Caco-2 (cell line): ENCODE measurements at regions not wholly inside any gene's neighbourhood (a gene's known extent, or its start where the extent isn't known, plus 50 kb on each side); places are given as distances from the start of the nearest gene placed in this dataset.

Source experiments
- BruUV-seq: library from RNA; stranded (reverse); fragments of 400-500 nt; replicated peaks from 2 replicates; lab custom pipeline; 2021; lab: Mats Ljungman, UMichigan
- CTCF ChIA-PET: fragments of 300-600 bp; sonication (Branson Sonifier 250); formaldehyde crosslinking; loops from one replicate; lab custom pipeline; 2022; ENCODE audit warnings: antibody characterized with exemption; lab: Charles Lee
- POLR2A ChIA-PET: fragments of 300-600 bp; sonication (Branson Sonifier 250); formaldehyde crosslinking; loops from one replicate; lab custom pipeline; 2022; ENCODE audit warnings: antibody characterized with exemption; lab: Charles Lee
- DNase-seq, 2 experiments: peaks; one replicate each; pipeline versions ENCODE4 v3.0.0 to v3.0.0-alpha.2; 2020 to 2022
- H3K27me3 ChIP-seq: replicated peaks from 2 replicates; pipeline ENCODE4 v1.6.0; 2011; ENCODE audit warnings: low read length; ENCODE audit not compliant: control insufficient read depth, insufficient read depth
- H3K36me3 ChIP-seq: 2 replicates; pipeline ENCODE4 v1.5.1; 2011; ENCODE audit warnings: low read length; ENCODE audit not compliant: control insufficient read depth, insufficient read depth
- H3K4me1 ChIP-seq: fragments of 250-450 bp; sonication (Bioruptor Pico); 2 replicates; pipeline ENCODE4 v1.5.1; 2020; ENCODE audit warnings: mild to moderate bottlenecking
- H3K4me3 ChIP-seq: 2 replicates; pipeline ENCODE4 v1.5.1; 2011; ENCODE audit warnings: low read depth, mild to moderate bottlenecking, control low read depth, low read length
- H3K9me3 ChIP-seq: fragments of 250-450 bp; sonication (Bioruptor Pico); 2 replicates; pipeline ENCODE4 v1.5.1; 2020; ENCODE audit warnings: mild to moderate bottlenecking, moderate library complexity
- H3K27ac Mint-ChIP-seq: one replicate; pipeline ENCODE4 v1.8.0; 2022; ENCODE audit warnings: mixed read lengths; ENCODE audit not compliant: unreplicated experiment
- H3K27me3 Mint-ChIP-seq: one replicate; pipeline ENCODE4 v1.8.0; 2022; ENCODE audit warnings: mixed read lengths; ENCODE audit not compliant: insufficient read depth, unreplicated experiment
- H3K36me3 Mint-ChIP-seq: one replicate; pipeline ENCODE4 v1.8.0; 2022; ENCODE audit warnings: mild to moderate bottlenecking, mixed read lengths; ENCODE audit not compliant: insufficient read depth, unreplicated experiment
- H3K4me1 Mint-ChIP-seq: one replicate; pipeline ENCODE4 v1.8.0; 2022; ENCODE audit warnings: low read depth, mixed read lengths; ENCODE audit not compliant: unreplicated experiment
- H3K4me3 Mint-ChIP-seq: one replicate; pipeline ENCODE4 v1.8.0; 2022; ENCODE audit warnings: mild to moderate bottlenecking, moderate library complexity, mixed read lengths; ENCODE audit not compliant: unreplicated experiment
- H3K9me3 Mint-ChIP-seq: one replicate; pipeline ENCODE4 v1.8.0; 2022; ENCODE audit warnings: mixed read lengths; ENCODE audit not compliant: unreplicated experiment
- intact Hi-C: fragments of 100-400 bp; cut with micrococcal nuclease; formaldehyde crosslinking; loops from one replicate; pipeline ENCODE4 v1.10.0; 2022; ENCODE audit not compliant: unreplicated experiment
- TF ChIP-seq, protein P1 (sequence below), 2 experiments: fragments of 200-600 bp in 1 of 2; IDR thresholded peaks; 1 replicate in 1 of 2; 2 replicates in 1 of 2; pipeline versions ENCODE4 v1.5.1 to v1.8.0; 2011 to 2022; ENCODE audit warnings: antibody characterized with exemption in 1 of 2, control low read depth in 1 of 2, inconsistent platforms in 1 of 2, low read depth in 1 of 2, low read length in 1 of 2, mild to moderate bottlenecking in 1 of 2, moderate library complexity in 1 of 2; ENCODE audit not compliant: insufficient read depth in 1 of 2, severe bottlenecking in 1 of 2, unreplicated experiment in 1 of 2

DNA sequence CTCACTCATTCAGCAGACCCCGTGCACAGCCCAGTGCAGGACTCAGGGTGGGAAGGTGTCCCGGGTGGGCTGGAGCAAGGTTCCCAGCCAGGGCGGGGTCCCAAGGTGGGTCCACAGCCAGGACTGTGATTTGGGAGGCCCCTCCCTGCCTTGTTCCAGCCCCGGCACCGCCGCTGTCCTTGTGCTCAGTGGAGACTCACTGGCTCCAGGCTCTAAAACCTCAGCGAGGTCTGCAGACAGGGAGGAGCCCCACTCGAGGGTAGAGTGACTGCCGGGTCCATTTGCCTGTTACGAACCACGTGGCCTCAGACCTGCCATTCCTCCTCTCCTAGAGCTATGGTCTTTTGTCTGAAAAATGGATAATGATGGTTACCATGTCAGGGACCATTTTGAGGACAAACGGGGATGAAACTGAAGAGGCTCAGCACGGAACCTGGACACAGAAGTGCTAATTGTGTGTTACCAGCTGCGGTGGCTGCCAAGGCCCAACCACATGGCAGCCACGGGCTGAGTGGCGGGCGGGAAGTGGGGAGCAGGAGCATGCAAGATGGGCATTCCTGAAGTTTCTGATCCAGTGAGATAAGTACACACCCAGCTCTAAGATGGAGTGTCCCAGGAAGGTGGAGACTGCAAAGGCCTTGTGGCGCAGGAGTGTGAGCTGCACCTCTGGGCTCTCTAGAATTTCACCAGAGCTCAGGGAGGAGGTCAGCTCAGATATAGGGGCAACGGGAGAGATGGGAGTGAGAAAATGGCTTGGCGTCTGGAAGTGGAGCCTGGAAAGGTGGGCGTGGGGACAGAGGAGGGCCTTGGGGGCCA, 317.6 kb downstream of the SEC14L1 start:
- Mint-ChIP-seq H3K9me3 (no peaks in the 10 kb centered on the region), H3K27ac (peak overlapping the region; percentile 81), H3K4me3 (no peak overlapping the region), H3K36me3 (peaks cover 64% of the 10 kb centered on the region), H3K4me1 (peaks cover 39% of the 10 kb centered on the region), H3K27me3 (no peaks in the 10 kb centered on the region)
- CTCF ChIA-PET: interaction anchor here (0.6 kb wide), 1 partner anchor 335 kb away, joined by 6 read pairs; no protein-coding TSS in a partner anchor
- intact Hi-C loops: no loop called here
- Histone ChIP-seq H3K9me3 (no peaks in the 10 kb centered on the region), H3K4me1 (peaks cover 34% of the 10 kb centered on the region), H3K36me3 (no peaks in the 10 kb centered on the region), H3K27me3 (no peaks in the 10 kb centered on the region), H3K4me3 (no peak overlapping the region)
- POLR2A ChIA-PET: no interaction called here
- no TSS peak for BruUV-seq
- TF ChIP-seq, protein P1, sequence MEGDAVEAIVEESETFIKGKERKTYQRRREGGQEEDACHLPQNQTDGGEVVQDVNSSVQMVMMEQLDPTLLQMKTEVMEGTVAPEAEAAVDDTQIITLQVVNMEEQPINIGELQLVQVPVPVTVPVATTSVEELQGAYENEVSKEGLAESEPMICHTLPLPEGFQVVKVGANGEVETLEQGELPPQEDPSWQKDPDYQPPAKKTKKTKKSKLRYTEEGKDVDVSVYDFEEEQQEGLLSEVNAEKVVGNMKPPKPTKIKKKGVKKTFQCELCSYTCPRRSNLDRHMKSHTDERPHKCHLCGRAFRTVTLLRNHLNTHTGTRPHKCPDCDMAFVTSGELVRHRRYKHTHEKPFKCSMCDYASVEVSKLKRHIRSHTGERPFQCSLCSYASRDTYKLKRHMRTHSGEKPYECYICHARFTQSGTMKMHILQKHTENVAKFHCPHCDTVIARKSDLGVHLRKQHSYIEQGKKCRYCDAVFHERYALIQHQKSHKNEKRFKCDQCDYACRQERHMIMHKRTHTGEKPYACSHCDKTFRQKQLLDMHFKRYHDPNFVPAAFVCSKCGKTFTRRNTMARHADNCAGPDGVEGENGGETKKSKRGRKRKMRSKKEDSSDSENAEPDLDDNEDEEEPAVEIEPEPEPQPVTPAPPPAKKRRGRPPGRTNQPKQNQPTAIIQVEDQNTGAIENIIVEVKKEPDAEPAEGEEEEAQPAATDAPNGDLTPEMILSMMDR (IDR thresholded peaks at IDR 0.05; ENCODE audit: insufficient read depth in 1 of 2, low read depth in 1 of 2, low read length in 1 of 2, severe bottlenecking in 1 of 2, unreplicated experiment in 1 of 2): no peak
- no peak for DNase-seq

DNA sequence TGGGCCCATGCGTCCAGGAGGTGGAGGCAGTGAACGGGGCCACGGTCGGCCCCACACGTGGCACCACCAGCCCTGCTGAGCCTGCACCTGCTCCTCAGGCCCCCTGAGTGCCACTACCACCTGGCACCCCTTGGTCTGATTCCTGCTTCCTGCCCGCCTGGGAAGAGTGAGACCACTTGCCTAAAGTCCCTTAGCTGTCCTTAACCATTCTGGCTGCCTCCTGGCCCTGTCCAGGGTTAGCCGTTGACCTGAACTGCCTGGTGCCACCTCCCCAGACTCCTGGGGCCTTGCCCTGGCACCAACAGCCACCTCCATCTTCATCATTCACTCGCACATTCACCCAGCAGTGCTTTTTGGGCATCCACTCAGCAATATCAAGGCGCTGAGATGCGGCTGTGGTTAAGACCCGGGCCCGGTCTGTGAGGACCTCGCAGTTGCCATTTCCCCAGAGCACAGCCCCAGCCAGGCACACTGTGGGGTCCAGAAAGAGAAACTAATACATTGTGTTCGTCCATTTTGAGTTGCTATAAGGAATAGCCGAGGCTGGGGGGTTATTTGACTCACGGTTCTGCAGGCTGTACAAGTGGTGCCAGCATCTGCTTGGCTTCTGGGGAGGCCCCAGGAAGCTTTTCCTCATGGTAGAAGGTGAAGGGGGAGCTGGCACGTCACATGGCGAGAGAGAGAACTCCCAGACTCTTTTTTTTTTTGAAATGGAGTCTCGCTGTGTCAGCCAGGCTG, 318.4 kb downstream of the SEC14L1 start:
- BruUV-seq: no TSS peak
- Mint-ChIP-seq H3K27ac (peak overlapping the region; percentile 81), H3K9me3 (no peaks in the 10 kb centered on the region), H3K27me3 (no peaks in the 10 kb centered on the region), H3K4me3 (no peak overlapping the region), H3K36me3 (peaks cover 59% of the 10 kb centered on the region), H3K4me1 (peaks cover 32% of the 10 kb centered on the region)
- H3K4me3 ChIP-seq: no peak overlapping the region
- no peaks in the 10 kb centered on the region for H3K9me3 ChIP-seq
- TF ChIP-seq, protein P1 (IDR thresholded peaks at IDR 0.05; ENCODE audit: insufficient read depth in 1 of 2, low read depth in 1 of 2, low read length in 1 of 2, severe bottlenecking in 1 of 2, unreplicated experiment in 1 of 2): no peak
- H3K36me3 ChIP-seq: no peaks in the 10 kb centered on the region
- H3K4me1 ChIP-seq: peaks cover 30% of the 10 kb centered on the region
- intact Hi-C loops: no loop called here
- H3K27me3 ChIP-seq: no peaks in the 10 kb centered on the region
- ChIA-PET POLR2A (interaction anchor here (1.0 kb wide), 1 partner anchor 8 kb away, joined by 4 read pairs; no protein-coding TSS in a partner anchor), CTCF (interaction anchor here (0.9 kb wide), 1 partner anchor 29 kb away, joined by 5 read pairs; no protein-coding TSS in a partner anchor)
- no peak for DNase-seq

DNA sequence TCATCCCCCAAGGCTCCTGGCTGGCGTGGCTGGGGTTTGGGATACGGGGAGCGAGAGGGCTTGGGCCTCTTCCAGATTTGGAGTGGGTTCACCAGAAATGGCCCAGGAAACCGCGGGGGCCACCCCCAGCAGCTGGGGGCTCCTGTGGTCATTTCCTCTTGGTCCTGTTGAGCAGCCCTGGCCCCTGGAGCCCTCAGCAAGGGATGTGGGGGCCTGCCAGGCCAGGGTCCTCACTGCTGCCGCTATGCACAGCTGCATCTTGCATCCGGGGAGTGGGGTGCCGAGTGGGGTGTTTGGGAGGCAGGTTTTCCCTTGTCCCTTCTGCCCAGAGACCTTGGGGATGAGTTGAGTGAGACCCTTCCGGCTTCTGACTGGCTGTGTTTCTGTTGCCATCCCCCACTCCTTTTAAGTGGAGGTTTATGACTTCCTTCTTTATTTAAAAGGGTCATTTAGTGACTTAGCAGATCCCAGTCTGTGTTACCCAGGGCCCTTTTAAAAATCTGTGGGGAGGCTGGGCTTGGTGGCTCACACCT, 319.8 kb downstream of the SEC14L1 start:
- H3K36me3 ChIP-seq: no peaks in the 10 kb centered on the region
- no TSS peak for BruUV-seq
- peaks cover 37% of the 10 kb centered on the region for H3K4me1 ChIP-seq
- ChIA-PET POLR2A (interaction anchor here (1.0 kb wide), 1 partner anchor 9 kb away, joined by 4 read pairs; no protein-coding TSS in a partner anchor), CTCF (interaction anchor here (0.9 kb wide), 1 partner anchor 31 kb away, joined by 5 read pairs; no protein-coding TSS in a partner anchor)
- H3K9me3 ChIP-seq: no peaks in the 10 kb centered on the region
- H3K4me3 Mint-ChIP-seq: no peak overlapping the region
- peaks cover 54% of the 10 kb centered on the region for H3K36me3 Mint-ChIP-seq
- no peaks in the 10 kb centered on the region for H3K9me3 Mint-ChIP-seq
- peak overlapping the region; percentile 71 for H3K27ac Mint-ChIP-seq
- peaks cover 28% of the 10 kb centered on the region for H3K4me1 Mint-ChIP-seq
- no peaks in the 10 kb centered on the region for H3K27me3 Mint-ChIP-seq
- H3K4me3 ChIP-seq: no peak overlapping the region
- intact Hi-C loops: no loop called here
- H3K27me3 ChIP-seq: no peaks in the 10 kb centered on the region
- DNase-seq: no peak
- TF ChIP-seq, protein P1 (IDR thresholded peaks at IDR 0.05; ENCODE audit: insufficient read depth in 1 of 2, low read depth in 1 of 2, low read length in 1 of 2, severe bottlenecking in 1 of 2, unreplicated experiment in 1 of 2): no peak
